ENCODE measurements at regions not wholly inside any gene's neighbourhood (a gene's known extent, or its start where the extent isn't known, plus 50 kb on each side); places are given as distances from the start of the nearest gene placed in this dataset.

DNA sequence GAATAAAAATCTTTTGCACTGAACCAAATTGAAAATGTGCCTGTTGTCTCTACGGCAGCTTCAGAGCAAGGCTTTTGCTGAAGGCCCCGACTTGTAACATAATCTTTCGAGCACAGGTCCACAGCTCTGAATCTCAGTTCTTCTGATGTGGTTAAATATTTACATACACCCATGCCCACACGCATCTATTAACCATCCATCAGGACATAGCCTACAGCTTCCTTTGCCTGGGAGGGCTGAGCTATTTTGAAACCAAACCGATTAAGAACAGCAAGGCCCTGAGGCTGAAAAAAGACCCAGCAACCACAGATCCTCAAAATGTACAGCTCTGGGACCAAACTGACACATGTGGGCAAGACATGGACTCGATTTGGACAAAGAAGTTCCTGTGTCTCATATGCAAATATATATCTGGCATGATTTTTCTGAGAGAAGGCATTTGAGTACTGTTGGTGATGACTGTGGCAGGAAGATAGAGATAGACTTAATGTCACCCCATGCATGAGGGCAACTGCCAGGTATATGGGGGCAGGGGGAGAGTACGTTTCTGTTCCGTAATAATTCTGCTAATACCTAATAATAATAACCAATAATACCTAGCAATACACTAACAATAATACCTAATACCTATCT, 322.7 kb upstream of the PLET1 start (continued):
- TF ChIP-seq, protein P1, sequence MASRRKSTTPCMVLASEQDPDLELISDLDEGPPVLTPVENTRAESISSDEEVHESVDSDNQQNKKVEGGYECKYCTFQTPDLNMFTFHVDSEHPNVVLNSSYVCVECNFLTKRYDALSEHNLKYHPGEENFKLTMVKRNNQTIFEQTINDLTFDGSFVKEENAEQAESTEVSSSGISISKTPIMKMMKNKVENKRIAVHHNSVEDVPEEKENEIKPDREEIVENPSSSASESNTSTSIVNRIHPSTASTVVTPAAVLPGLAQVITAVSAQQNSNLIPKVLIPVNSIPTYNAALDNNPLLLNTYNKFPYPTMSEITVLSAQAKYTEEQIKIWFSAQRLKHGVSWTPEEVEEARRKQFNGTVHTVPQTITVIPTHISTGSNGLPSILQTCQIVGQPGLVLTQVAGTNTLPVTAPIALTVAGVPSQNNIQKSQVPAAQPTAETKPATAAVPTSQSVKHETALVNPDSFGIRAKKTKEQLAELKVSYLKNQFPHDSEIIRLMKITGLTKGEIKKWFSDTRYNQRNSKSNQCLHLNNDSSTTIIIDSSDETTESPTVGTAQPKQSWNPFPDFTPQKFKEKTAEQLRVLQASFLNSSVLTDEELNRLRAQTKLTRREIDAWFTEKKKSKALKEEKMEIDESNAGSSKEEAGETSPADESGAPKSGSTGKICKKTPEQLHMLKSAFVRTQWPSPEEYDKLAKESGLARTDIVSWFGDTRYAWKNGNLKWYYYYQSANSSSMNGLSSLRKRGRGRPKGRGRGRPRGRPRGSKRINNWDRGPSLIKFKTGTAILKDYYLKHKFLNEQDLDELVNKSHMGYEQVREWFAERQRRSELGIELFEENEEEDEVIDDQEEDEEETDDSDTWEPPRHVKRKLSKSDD (CRISPR knock-in tag; IDR thresholded peaks at IDR 0.05; ENCODE audit: low read depth): no peak
- no peak for TF ChIP-seq SMARCE1 (IDR thresholded peaks at IDR 0.05; ENCODE audit: borderline replicate concordance)

DNA sequence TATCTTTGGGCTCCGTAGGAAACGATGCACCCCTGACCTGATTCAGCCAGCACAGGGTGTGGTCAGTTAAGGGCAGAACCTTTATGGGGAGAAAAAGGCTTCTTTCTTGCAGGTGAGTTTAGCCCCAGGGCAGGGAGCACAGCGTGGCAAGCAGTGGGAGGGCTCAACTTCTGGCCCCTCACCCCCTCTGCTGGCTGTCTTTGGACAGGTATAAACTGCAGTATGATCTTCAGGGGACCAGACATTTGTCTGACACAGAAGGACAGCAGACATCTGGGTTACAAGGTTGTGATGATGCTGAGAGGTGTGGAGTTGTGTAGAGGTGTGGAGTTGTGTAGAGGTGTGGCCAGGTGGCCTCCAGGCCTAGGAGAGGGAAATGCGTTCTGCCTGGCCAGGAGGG, 324.0 kb upstream of the PLET1 start:
- FAIRE-seq: no peak
- Histone ChIP-seq H3K4me2 (ENCODE audit: low read depth, low read length) (no peak overlapping the region), H3K9ac (ENCODE audit: insufficient read depth, low read depth, low read length) (no peak overlapping the region), H4K20me1 (ENCODE audit: insufficient read depth, low read length) (no peaks in the 10 kb centered on the region), H3K27me3 (ENCODE audit: control insufficient read depth in 1 of 2, insufficient read depth in 2 of 2, low read length in 2 of 2) (no peaks in the 10 kb centered on the region; a peak in 1 of 5 replicates), H2AFZ (ENCODE audit: low read length) (no peak overlapping the region), H3K36me3 (replicated peaks in 1 of 2; ENCODE audit: control insufficient read depth in 1 of 2, insufficient read depth in 2 of 2, low read length in 2 of 2) (no peaks in the 10 kb centered on the region), H3K4me3 (replicated peaks in 1 of 3; ENCODE audit: insufficient read depth in 1 of 3, low read depth in 2 of 3, low read length in 3 of 3) (no peak overlapping the region), H3K4me1 (ENCODE audit: insufficient read depth, low read length) (no peaks in the 10 kb centered on the region), H3K9me3 (ENCODE audit: low read length) (no peaks in the 10 kb centered on the region), H3K79me2 (ENCODE audit: insufficient read depth, low read length) (no peaks in the 10 kb centered on the region), H3K27ac (ENCODE audit: extremely low read length, insufficient read depth, low read length) (no peak overlapping the region)
- no peak for TF ChIP-seq ZBTB21 (CRISPR knock-in tag; IDR thresholded peaks at IDR 0.05)
- no peak for TF ChIP-seq ZBTB38 (CRISPR knock-in tag; IDR thresholded peaks at IDR 0.05)
- TF ChIP-seq STAG1 (CRISPR knock-in tag; IDR thresholded peaks at IDR 0.05): peak; percentile 36
- TF ChIP-seq PAF1 (CRISPR knock-in tag; IDR thresholded peaks at IDR 0.05): no peak
- TF ChIP-seq, protein P2, sequence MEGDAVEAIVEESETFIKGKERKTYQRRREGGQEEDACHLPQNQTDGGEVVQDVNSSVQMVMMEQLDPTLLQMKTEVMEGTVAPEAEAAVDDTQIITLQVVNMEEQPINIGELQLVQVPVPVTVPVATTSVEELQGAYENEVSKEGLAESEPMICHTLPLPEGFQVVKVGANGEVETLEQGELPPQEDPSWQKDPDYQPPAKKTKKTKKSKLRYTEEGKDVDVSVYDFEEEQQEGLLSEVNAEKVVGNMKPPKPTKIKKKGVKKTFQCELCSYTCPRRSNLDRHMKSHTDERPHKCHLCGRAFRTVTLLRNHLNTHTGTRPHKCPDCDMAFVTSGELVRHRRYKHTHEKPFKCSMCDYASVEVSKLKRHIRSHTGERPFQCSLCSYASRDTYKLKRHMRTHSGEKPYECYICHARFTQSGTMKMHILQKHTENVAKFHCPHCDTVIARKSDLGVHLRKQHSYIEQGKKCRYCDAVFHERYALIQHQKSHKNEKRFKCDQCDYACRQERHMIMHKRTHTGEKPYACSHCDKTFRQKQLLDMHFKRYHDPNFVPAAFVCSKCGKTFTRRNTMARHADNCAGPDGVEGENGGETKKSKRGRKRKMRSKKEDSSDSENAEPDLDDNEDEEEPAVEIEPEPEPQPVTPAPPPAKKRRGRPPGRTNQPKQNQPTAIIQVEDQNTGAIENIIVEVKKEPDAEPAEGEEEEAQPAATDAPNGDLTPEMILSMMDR (CRISPR knock-in tag; IDR thresholded peaks at IDR 0.05): peak; percentile 48
- TF ChIP-seq, protein P3, sequence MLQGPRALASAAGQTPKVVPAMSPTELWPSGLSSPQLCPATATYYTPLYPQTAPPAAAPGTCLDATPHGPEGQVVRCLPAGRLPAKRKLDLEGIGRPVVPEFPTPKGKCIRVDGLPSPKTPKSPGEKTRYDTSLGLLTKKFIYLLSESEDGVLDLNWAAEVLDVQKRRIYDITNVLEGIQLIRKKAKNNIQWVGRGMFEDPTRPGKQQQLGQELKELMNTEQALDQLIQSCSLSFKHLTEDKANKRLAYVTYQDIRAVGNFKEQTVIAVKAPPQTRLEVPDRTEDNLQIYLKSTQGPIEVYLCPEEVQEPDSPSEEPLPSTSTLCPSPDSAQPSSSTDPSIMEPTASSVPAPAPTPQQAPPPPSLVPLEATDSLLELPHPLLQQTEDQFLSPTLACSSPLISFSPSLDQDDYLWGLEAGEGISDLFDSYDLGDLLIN (CRISPR knock-in tag; IDR thresholded peaks at IDR 0.05; ENCODE audit: borderline replicate concordance): no peak
- TF ChIP-seq RARG (CRISPR knock-in tag; IDR thresholded peaks at IDR 0.05; ENCODE audit: low read depth): no peak
- no peak for TF ChIP-seq ZNF720 (CRISPR knock-in tag; IDR thresholded peaks at IDR 0.05)
- TF ChIP-seq FOXA3 (CRISPR knock-in tag; IDR thresholded peaks at IDR 0.05): no peak
- in situ Hi-C loops (cut with HindIII; ENCODE audit: extremely low pct_ligation_motif_present, low pct_unique_long_range_greater_than_20kb) (loop anchor here (5.0 to 10.0 kb wide), 2 partner anchors 530 to 708 kb away; no protein-coding TSS in a partner anchor), intact Hi-C loops (cut with micrococcal nuclease; ENCODE audit: unreplicated experiment) (no loop called here)
- 19% methylated on average over 4 of the region's 4 CpGs for WGBS (ENCODE audit: low lambda C conversion rate)
- no peak for DNase-seq (ENCODE audit: low spot score)
- no TSS peak for BruUV-seq (replicated peaks)
- ChIA-PET CTCF (ENCODE audit: low intra/inter-chr PET ratio, low total read pairs) (no interaction called here), POLR2A (no interaction called here)
- ATAC-seq: peak; percentile 73

All from HepG2 (cell line).